Chondrocyte (in vitro differentiated cells): ENCODE measurements at regions not wholly inside any gene's neighbourhood (a gene's known extent, or its start where the extent isn't known, plus 50 kb on each side); places are given as distances from the start of the nearest gene placed in this dataset.

Experiments used
- DNase-seq: peaks from one replicate; pipeline ENCODE4 v3.0.0; 2021; ENCODE audit warnings: mixed read lengths, low spot score
- H3K27ac Mint-ChIP-seq: one replicate; pipeline ENCODE4 v1.8.0; 2021; ENCODE audit warnings: mild to moderate bottlenecking, moderate library complexity, mixed read lengths; ENCODE audit not compliant: unreplicated experiment
- H3K27me3 Mint-ChIP-seq: 2 replicates; pipeline ENCODE4 v1.8.0; 2021; ENCODE audit warnings: low read depth, mixed read lengths
- H3K36me3 Mint-ChIP-seq: 2 replicates; pipeline ENCODE4 v1.8.0; 2021; ENCODE audit warnings: low read depth, mixed read lengths
- H3K4me1 Mint-ChIP-seq: 2 replicates; pipeline ENCODE4 v1.8.0; 2021; ENCODE audit warnings: low read depth, mild to moderate bottlenecking, mixed read lengths
- H3K4me3 Mint-ChIP-seq: one replicate; pipeline ENCODE4 v1.8.0; 2021; ENCODE audit warnings: mild to moderate bottlenecking, moderate library complexity, mixed read lengths; ENCODE audit not compliant: unreplicated experiment
- H3K9me3 Mint-ChIP-seq: 2 replicates; pipeline ENCODE4 v1.8.0; 2021; ENCODE audit warnings: low read depth, mixed read lengths
- TF ChIP-seq, protein P1 (sequence below): fragments of 200-600 bp; sonication (generic); IDR thresholded peaks from 2 replicates; pipeline ENCODE4 v1.5.0; 2021; ENCODE audit warnings: antibody characterized with exemption, mild to moderate bottlenecking, moderate library complexity

DNA sequence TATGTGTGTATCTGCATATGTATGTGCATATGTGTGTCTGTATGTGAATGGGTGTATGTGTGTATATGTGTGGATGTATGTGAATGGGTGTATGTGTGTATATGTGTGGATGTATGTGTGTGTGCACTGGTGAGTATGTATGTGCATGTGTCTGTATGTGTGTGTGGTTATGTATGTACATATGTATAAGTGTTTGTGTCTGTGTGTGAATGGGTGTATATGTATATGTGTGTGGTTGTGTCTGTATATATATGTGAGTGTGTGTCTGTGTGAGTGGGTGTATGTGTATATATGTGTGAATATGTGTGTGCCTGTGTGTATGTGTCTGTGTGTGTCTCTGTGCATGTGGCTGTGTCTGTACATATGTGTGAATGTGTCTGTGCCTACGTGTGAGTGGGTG is 748.4 kb upstream of the HS6ST1 start:
- no peak for DNase-seq
- no peaks in the 10 kb centered on the region for H3K9me3 Mint-ChIP-seq
- TF ChIP-seq, protein P1, sequence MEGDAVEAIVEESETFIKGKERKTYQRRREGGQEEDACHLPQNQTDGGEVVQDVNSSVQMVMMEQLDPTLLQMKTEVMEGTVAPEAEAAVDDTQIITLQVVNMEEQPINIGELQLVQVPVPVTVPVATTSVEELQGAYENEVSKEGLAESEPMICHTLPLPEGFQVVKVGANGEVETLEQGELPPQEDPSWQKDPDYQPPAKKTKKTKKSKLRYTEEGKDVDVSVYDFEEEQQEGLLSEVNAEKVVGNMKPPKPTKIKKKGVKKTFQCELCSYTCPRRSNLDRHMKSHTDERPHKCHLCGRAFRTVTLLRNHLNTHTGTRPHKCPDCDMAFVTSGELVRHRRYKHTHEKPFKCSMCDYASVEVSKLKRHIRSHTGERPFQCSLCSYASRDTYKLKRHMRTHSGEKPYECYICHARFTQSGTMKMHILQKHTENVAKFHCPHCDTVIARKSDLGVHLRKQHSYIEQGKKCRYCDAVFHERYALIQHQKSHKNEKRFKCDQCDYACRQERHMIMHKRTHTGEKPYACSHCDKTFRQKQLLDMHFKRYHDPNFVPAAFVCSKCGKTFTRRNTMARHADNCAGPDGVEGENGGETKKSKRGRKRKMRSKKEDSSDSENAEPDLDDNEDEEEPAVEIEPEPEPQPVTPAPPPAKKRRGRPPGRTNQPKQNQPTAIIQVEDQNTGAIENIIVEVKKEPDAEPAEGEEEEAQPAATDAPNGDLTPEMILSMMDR = no peak
- H3K27me3 Mint-ChIP-seq = peaks cover 5% of the 10 kb centered on the region
- H3K4me3 Mint-ChIP-seq = no peak overlapping the region
- H3K27ac Mint-ChIP-seq = no peak overlapping the region
- no peaks in the 10 kb centered on the region for H3K36me3 Mint-ChIP-seq
- H3K4me1 Mint-ChIP-seq = no peaks in the 10 kb centered on the region

DNA sequence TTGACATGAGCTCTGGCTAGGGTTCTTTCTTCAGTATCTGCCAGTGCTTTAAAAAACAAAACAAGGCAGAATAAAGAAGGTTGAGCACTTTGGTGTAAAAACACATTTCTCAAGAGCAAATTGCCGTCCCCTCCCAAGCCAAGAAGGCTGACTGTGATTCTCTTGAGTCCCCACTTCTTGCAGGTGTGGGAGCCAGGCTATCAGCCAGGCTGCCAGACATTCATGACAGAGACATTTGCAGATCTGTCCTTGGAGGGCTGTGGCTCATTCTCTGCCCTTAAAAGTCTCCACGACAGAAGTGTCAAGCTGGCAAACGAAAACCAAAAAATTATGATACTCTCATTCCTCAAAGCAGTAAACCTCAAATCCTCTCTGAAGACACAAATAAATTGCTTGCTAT is 749.3 kb upstream of the HS6ST1 start:
- peaks cover 5% of the 10 kb centered on the region for H3K27me3 Mint-ChIP-seq
- no peak for DNase-seq
- no peaks in the 10 kb centered on the region for H3K9me3 Mint-ChIP-seq
- no peaks in the 10 kb centered on the region for H3K36me3 Mint-ChIP-seq
- no peak overlapping the region for H3K27ac Mint-ChIP-seq
- TF ChIP-seq, protein P1 = no peak
- no peak overlapping the region for H3K4me3 Mint-ChIP-seq
- no peaks in the 10 kb centered on the region for H3K4me1 Mint-ChIP-seq

DNA sequence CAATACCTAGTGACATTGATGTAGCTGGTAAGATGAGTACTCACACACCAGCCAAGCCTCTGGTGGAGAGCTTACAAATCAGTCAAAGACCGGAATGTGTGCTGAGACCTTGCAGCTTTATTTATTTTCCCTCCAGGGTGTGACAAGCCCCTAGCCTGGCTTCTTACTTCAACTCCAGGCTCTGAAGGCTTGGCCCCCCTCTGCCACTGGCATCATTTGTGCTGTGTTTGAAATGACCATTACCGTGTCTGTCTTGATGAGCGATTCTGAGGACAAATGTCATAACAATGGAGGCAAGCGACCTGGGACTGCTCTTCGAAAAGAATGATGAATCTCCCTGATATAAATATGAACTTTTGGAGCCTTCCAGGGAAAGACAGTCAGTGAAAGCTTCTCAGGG is 749.9 kb upstream of the HS6ST1 start:
- DNase-seq = no peak
- Mint-ChIP-seq H3K27ac (no peak overlapping the region), H3K4me1 (no peaks in the 10 kb centered on the region), H3K27me3 (peaks cover 5% of the 10 kb centered on the region), H3K4me3 (no peak overlapping the region), H3K9me3 (no peaks in the 10 kb centered on the region), H3K36me3 (no peaks in the 10 kb centered on the region)
- TF ChIP-seq, protein P1 = no peak

DNA sequence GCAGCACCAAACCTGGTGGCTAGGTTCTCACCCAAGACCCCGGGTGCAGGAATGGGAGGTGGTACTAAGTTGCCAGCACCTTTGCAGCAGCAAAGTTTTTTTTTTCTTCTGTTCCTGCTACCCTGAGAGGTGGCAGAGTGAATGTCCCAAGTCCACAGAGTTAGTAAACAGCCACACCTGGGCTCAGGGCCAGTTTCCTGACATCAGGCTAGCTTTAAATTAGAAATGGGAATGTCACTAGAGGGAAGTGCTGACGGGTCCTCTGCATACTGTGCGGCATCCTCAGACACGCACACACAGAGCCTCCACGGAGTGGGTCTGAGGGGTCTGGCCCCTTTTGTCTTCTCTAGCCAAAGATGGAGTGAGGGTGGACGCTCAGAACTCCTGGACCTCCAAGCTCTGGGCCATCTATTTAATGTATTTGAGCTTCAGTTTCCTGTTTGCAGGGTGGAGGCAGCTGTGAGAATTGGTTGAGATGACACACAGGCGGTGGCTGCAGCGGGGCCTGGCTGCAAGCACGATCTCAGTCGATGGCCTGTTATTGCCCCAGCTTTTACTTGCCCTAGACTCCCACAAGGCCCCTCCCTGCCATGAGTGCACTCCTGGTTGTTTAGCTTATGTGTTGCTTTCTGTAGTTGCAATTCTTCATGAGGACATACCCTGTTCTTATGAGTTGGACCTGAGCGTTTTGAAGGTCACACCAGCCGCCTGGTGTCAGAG is 751.4 kb upstream of the HS6ST1 start:
- H3K9me3 Mint-ChIP-seq = no peaks in the 10 kb centered on the region
- H3K4me1 Mint-ChIP-seq = no peaks in the 10 kb centered on the region
- no peaks in the 10 kb centered on the region for H3K36me3 Mint-ChIP-seq

DNA sequence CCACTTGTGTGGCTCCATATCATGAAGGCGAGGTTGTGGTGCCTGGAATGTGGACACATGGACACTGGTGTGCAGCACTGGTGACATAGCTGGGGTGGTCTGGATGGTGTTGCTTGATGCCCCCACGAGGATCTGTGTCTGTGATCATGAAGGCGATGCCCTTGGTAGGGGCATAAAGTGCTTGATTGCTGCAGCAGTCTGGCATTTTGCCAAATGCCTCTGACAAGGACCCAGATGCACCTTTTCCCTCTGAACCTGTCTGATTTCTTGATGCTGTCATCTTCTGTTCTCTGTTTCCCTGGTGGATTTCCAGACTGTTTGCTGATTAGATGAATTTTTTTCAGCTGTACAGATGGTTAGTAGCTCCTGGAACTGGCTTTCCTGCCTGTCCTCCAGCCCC is 752.0 kb upstream of the HS6ST1 start:
- DNase-seq = no peak
- Mint-ChIP-seq H3K4me3 (no peak overlapping the region), H3K27ac (no peak overlapping the region), H3K9me3 (no peaks in the 10 kb centered on the region), H3K4me1 (no peaks in the 10 kb centered on the region), H3K27me3 (no peaks in the 10 kb centered on the region), H3K36me3 (no peaks in the 10 kb centered on the region)
- TF ChIP-seq, protein P1 = no peak

More for the DNA sequence above, 751.4 kb upstream of the HS6ST1 start:
- TF ChIP-seq, protein P1 = no peak
- Mint-ChIP-seq H3K4me3 (no peak overlapping the region), H3K27ac (no peak overlapping the region), H3K27me3 (no peaks in the 10 kb centered on the region)
- no peak for DNase-seq
